Hematopoietic multipotent progenitor cell treated with erythropoietin and hydrocortisone succinate and interleukin-3 and kit ligand, for 15 days (in vitro differentiated cells): ENCODE measurements at regions not wholly inside any gene's neighbourhood (a gene's known extent, or its start where the extent isn't known, plus 50 kb on each side); places are given as distances from the start of the nearest gene placed in this dataset.

Experiments
- DNase-seq: peaks from one replicate; pipeline ENCODE4 v3.0.0-alpha.2; 2015; ENCODE audit warnings: low spot score

GRCh38 chrX:42946544-42947194 is 168.7 kb upstream of the PPP1R2C start:
- no peak for DNase-seq

GRCh38 chrX:42948723-42949657 is 171.0 kb upstream of the PPP1R2C start:
- DNase-seq, result no peak

- no peak for DNase-seq
Observed at GRCh38 chrX:42951747-42952146, 173.8 kb upstream of the PPP1R2C start.

GRCh38 chrX:42952621-42953020 is 174.7 kb upstream of the PPP1R2C start:
- DNase-seq, result no peak

GRCh38 chrX:42954880-42955279 is 176.9 kb upstream of the PPP1R2C start:
- no peak for DNase-seq

- DNase-seq, result no peak
Observed at GRCh38 chrX:42955349-42955748, 177.4 kb upstream of the PPP1R2C start.

GRCh38 chrX:42967681-42968300 is 189.8 kb upstream of the PPP1R2C start:
- no peak for DNase-seq

- no peak for DNase-seq
Observed at GRCh38 chrX:42973321-42973720, 195.4 kb upstream of the PPP1R2C start.

- no peak for DNase-seq
Observed at GRCh38 chrX:42975906-42976305, 197.9 kb upstream of the PPP1R2C start.

GRCh38 chrX:42976746-42977366 is 198.9 kb upstream of the PPP1R2C start:
- no peak for DNase-seq

GRCh38 chrX:42978655-42979379 is 200.9 kb upstream of the PPP1R2C start:
- no peak for DNase-seq

GRCh38 chrX:42988700-42989099 is 210.7 kb upstream of the PPP1R2C start:
- no peak for DNase-seq

GRCh38 chrX:42992199-42992943 is 214.4 kb upstream of the PPP1R2C start:
- DNase-seq, result no peak

- no peak for DNase-seq
Observed at GRCh38 chrX:42996861-42997260, 218.9 kb upstream of the PPP1R2C start.

- no peak for DNase-seq
Observed at GRCh38 chrX:43000121-43000520, 222.2 kb upstream of the PPP1R2C start.

GRCh38 chrX:43002526-43003203 is 224.7 kb upstream of the PPP1R2C start:
- no peak for DNase-seq

- no peak for DNase-seq
Observed at GRCh38 chrX:43003204-43003565, 225.2 kb upstream of the PPP1R2C start.

- no peak for DNase-seq
Observed at GRCh38 chrX:43003939-43004338, 226.0 kb upstream of the PPP1R2C start.

GRCh38 chrX:43005561-43005960 is 227.6 kb upstream of the PPP1R2C start:
- DNase-seq, result no peak

- DNase-seq, result no peak
Observed at GRCh38 chrX:43008356-43008755, 230.4 kb upstream of the PPP1R2C start.

- DNase-seq, result no peak
Observed at GRCh38 chrX:43016021-43016420, 238.1 kb upstream of the PPP1R2C start.
